ENCODE measurements at regions not wholly inside any gene's neighbourhood (a gene's known extent, or its start where the extent isn't known, plus 50 kb on each side); places are given as distances from the start of the nearest gene placed in this dataset.

GRCh38 chr3:193049935-193050334 lies 132.3 kb upstream of the MB21D2 start:
- TF ChIP-seq, protein P1, sequence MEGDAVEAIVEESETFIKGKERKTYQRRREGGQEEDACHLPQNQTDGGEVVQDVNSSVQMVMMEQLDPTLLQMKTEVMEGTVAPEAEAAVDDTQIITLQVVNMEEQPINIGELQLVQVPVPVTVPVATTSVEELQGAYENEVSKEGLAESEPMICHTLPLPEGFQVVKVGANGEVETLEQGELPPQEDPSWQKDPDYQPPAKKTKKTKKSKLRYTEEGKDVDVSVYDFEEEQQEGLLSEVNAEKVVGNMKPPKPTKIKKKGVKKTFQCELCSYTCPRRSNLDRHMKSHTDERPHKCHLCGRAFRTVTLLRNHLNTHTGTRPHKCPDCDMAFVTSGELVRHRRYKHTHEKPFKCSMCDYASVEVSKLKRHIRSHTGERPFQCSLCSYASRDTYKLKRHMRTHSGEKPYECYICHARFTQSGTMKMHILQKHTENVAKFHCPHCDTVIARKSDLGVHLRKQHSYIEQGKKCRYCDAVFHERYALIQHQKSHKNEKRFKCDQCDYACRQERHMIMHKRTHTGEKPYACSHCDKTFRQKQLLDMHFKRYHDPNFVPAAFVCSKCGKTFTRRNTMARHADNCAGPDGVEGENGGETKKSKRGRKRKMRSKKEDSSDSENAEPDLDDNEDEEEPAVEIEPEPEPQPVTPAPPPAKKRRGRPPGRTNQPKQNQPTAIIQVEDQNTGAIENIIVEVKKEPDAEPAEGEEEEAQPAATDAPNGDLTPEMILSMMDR (IDR thresholded peaks at IDR 0.05; ENCODE audit: low read depth, low read length) = no peak
- TF ChIP-seq MAX (IDR thresholded peaks at IDR 0.05; ENCODE audit: low read depth, low read length) = no peak
